Ovary (tissue), 7 donors: ENCODE measurements at regions not wholly inside any gene's neighbourhood (a gene's known extent, or its start where the extent isn't known, plus 50 kb on each side); places are given as distances from the start of the nearest gene placed in this dataset.

ENCODE experiments used
- DNase-seq, 5 donors: peaks; one replicate each; pipeline ENCODE4 v3.0.0-alpha.2; 2019 to 2020
- H3K27ac ChIP-seq, 2 donors: fragments of 200-600 bp; one replicate each; pipeline versions ENCODE4 v1.5.1 to v1.8.0; 2019 to 2022
- H3K27me3 ChIP-seq: fragments of 200-600 bp; one replicate; pipeline ENCODE4 v1.8.0; 2022
- H3K36me3 ChIP-seq: fragments of 200-600 bp; sonication (generic); one replicate; pipeline ENCODE4 v1.5.1; 2019
- H3K4me1 ChIP-seq: one replicate; pipeline ENCODE4 v1.8.1; 2013; ENCODE audit warnings: mild to moderate bottlenecking, moderate library complexity; ENCODE audit not compliant: insufficient read depth
- H3K4me3 ChIP-seq: fragments of 200-600 bp; sonication (generic); one replicate; pipeline ENCODE4 v1.5.1; 2017
- H3K9me3 ChIP-seq, 2 donors: fragments of 200-600 bp in 1 of 2; sonication (generic) in 1 of 2; one replicate each; pipeline versions ENCODE4 v1.5.1 to v1.8.1; 2013 to 2019; ENCODE audit warnings: mild to moderate bottlenecking in 1 of 2, moderate library complexity in 1 of 2
- CTCF ChIP-seq, 3 donors: fragments of 450-650 bp in 2 of 3; fragments of 200-600 bp in 1 of 3; IDR thresholded peaks; one replicate each; pipeline versions ENCODE4 v1.5.1 to v1.8.0; 2016 to 2022; ENCODE audit warnings: antibody characterized with exemption in 3 of 3, mild to moderate bottlenecking in 1 of 3
- EP300 ChIP-seq: sonication (generic); formaldehyde crosslinking; IDR thresholded peaks from one replicate; pipeline ENCODE4 v1.6.1; 2017; ENCODE audit warnings: antibody characterized with exemption
- POLR2A ChIP-seq: fragments of 450-650 bp; IDR thresholded peaks from one replicate; pipeline ENCODE4 v1.6.1; 2017; ENCODE audit warnings: antibody characterized with exemption, mild to moderate bottlenecking, moderate library complexity
- WGBS, 3 donors: extraction: QIAGEN DNeasy Blood & Tissue Kit in 1 of 3; methylation state at CpG; one replicate each; pipeline versions ENCODE4 v1.1.5 to v1.1.7; 2013 to 2017; 5-methylcytosine and 5-hydroxymethylcytosine counted together
- intact Hi-C, 4 donors: fragments of 100-400 bp; cut with DNase I; formaldehyde crosslinking; loops; one replicate each; pipeline versions ENCODE4 v1.11.0 to v1.15.1; 2022 to 2023
- donor health status: DM: no; HTN: no; CAD: no; lungs with moderate emphysema.
- donor health status: DM: no; HTN: no; CAD: no.
- donor health status: Bipolar disorder and iron deficiency.
- donor health status: DM: no; HTN: no; CAD: no.
- donor health status: DM: yes; HTN: yes; CAD: no.

- H3K4me1 ChIP-seq = no peaks in the 10 kb centered on the region
- no peak for TF ChIP-seq EP300
- no peak for TF ChIP-seq CTCF (IDR thresholded peaks at IDR 0.05)
- no peak for TF ChIP-seq POLR2A
- intact Hi-C loops = no loop called here
- H3K27ac ChIP-seq = no peak overlapping the region
- H3K36me3 ChIP-seq = no peaks in the 10 kb centered on the region
- H3K9me3 ChIP-seq = no peaks in the 10 kb centered on the region
- no peak overlapping the region for H3K4me3 ChIP-seq
- 27 to 29% (median 29%) methylated on average over 3 of the region's 3 CpGs for WGBS, 3 donors
- H3K27me3 ChIP-seq = no peaks in the 10 kb centered on the region
- no peak for DNase-seq
These were observed 339.0 kb upstream of the SPANXN4 start for GRCh38 chrX:142686653-142687283.

- no peak for DNase-seq
- Histone ChIP-seq H3K27me3 (no peaks in the 10 kb centered on the region), H3K36me3 (no peaks in the 10 kb centered on the region), H3K4me3 (no peak overlapping the region), H3K4me1 (no peaks in the 10 kb centered on the region), H3K9me3 (no peaks in the 10 kb centered on the region), H3K27ac (no peak overlapping the region)
- intact Hi-C loops = no loop called here
- WGBS, 3 donors = 59 to 63% (median 60%) methylated on average over 1 of the region's 1 CpG
- TF ChIP-seq POLR2A (no peak), CTCF (IDR thresholded peaks at IDR 0.05) (no peak), EP300 (no peak)
These were observed 339.5 kb upstream of the SPANXN4 start for GRCh38 chrX:142686206-142686605.

GRCh38 chrX:142680038-142680437 is 345.7 kb upstream of the SPANXN4 start:
- no peak for TF ChIP-seq POLR2A
- no peak for TF ChIP-seq EP300
- TF ChIP-seq CTCF (IDR thresholded peaks at IDR 0.05) = no peak

GRCh38 chrX:142671036-142671435 is 354.7 kb upstream of the SPANXN4 start:
- no peak for DNase-seq
- Histone ChIP-seq H3K9me3 (no peaks in the 10 kb centered on the region), H3K4me3 (no peak overlapping the region), H3K4me1 (no peaks in the 10 kb centered on the region), H3K36me3 (no peaks in the 10 kb centered on the region), H3K27ac (no peak overlapping the region), H3K27me3 (no peaks in the 10 kb centered on the region)
- WGBS, 3 donors = 55 to 69% (median 57%) methylated on average over 1 of the region's 1 CpG
- intact Hi-C loops = no loop called here
- TF ChIP-seq POLR2A (no peak), CTCF (IDR thresholded peaks at IDR 0.05) (no peak)

More at GRCh38 chrX:142680038-142680437, 345.7 kb upstream of the SPANXN4 start:
- no peak overlapping the region for H3K4me3 ChIP-seq
- no peak for DNase-seq
- H3K36me3 ChIP-seq = no peaks in the 10 kb centered on the region
- intact Hi-C loops = no loop called here
- H3K4me1 ChIP-seq = no peaks in the 10 kb centered on the region
- H3K9me3 ChIP-seq = no peaks in the 10 kb centered on the region
- H3K27ac ChIP-seq = no peak overlapping the region
- H3K27me3 ChIP-seq = no peaks in the 10 kb centered on the region
